BE2C (cell line): ENCODE measurements at regions not wholly inside any gene's neighbourhood (a gene's known extent, or its start where the extent isn't known, plus 50 kb on each side); places are given as distances from the start of the nearest gene placed in this dataset.

ENCODE experiments used
- DNase-seq: peaks from one replicate; pipeline ENCODE4 v3.0.0-alpha.2; 2020
- H3K27me3 ChIP-seq: fragments of 250-450 bp; sonication (Bioruptor Pico); 2 replicates; pipeline ENCODE4 v1.5.1; 2020; ENCODE audit warnings: mild to moderate bottlenecking
- H3K36me3 ChIP-seq: fragments of 250-450 bp; sonication (Bioruptor Pico); 2 replicates; pipeline ENCODE4 v1.5.1; 2020; ENCODE audit warnings: mild to moderate bottlenecking
- H3K4me1 ChIP-seq: fragments of 250-450 bp; sonication (Bioruptor Pico); 2 replicates; pipeline ENCODE4 v1.5.1; 2020
- H3K4me3 ChIP-seq: 2 replicates; pipeline ENCODE4 v1.5.1; 2011; ENCODE audit warnings: low read depth, low read length
- H3K9me3 ChIP-seq: fragments of 250-450 bp; sonication (Bioruptor Pico); 2 replicates; pipeline ENCODE4 v1.5.1; 2020
- CTCF ChIP-seq: IDR thresholded peaks from 2 replicates; pipeline ENCODE4 v1.5.1; 2012; ENCODE audit warnings: mild to moderate bottlenecking, low read depth, low read length

DNA sequence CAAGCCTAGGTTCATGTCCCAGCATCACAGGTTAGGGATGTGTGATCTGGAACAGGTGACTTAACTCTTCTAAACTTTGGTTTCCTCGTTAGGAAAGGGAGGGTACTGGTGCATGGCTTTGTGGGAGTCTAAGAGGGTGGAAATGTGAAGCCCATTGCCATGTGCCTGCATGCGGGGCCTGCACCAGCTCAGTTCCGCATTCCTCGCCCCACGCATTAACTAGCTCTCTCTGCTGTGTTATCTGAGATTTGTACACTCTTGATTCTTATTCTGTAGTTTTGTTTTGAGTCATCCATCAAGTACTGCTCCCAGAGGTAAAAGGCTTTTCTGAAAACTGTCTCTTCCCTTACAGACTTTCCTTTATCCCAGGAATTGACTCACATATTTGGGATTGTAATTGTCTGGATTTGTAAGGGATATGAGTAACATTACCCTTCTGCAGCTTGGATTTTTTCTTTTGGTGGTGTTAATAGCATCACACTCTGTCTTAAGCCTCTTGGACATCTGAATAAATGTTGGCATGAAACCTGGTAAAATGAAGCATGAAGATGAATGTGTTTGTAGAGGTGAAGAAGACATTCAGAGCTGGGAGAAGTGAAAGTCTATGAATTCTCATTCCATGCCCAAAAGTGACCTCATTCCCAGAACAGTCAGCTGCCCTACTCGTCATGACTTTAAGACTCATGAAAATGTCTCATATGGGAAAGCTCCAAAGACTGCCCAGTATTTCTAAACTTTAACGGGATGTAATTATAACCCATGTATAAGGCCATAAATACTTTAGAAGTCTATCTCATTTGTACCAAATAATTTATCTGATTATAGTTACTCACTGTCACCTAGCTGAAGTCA, 357.3 kb downstream of the FOXA2 start:
- no peaks in the 10 kb centered on the region for H3K27me3 ChIP-seq
- no peak for TF ChIP-seq CTCF
- no peaks in the 10 kb centered on the region for H3K9me3 ChIP-seq
- no peak overlapping the region for H3K4me3 ChIP-seq
- no peaks in the 10 kb centered on the region for H3K36me3 ChIP-seq
- DNase-seq: no peak
- no peaks in the 10 kb centered on the region for H3K4me1 ChIP-seq

DNA sequence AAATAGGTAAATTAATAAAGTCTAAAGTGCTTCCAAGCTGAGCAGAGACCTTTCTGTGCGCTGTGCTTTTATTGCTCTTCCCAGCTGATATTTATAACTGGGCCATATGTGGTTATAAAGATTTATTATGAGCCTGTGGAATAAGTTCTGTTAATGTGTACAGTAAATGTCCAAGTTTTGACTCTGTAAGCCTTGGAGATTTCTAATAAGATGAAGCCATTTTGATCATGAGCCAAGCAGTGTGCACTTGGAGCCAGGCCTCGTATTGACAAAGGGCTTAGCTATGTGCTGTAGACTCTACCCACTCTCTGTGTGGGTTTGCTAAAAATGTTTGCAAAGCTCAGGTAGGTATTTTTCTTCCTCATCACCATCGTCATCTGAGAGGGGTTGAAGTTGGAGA, 361.1 kb downstream of the FOXA2 start:
- TF ChIP-seq CTCF: no peak
- Histone ChIP-seq H3K4me1 (no peaks in the 10 kb centered on the region), H3K9me3 (no peaks in the 10 kb centered on the region), H3K4me3 (no peak overlapping the region), H3K27me3 (no peaks in the 10 kb centered on the region), H3K36me3 (no peaks in the 10 kb centered on the region)
- DNase-seq: no peak

- Histone ChIP-seq H3K4me3 (no peak overlapping the region), H3K9me3 (no peaks in the 10 kb centered on the region), H3K4me1 (no peaks in the 10 kb centered on the region), H3K27me3 (no peaks in the 10 kb centered on the region), H3K36me3 (no peaks in the 10 kb centered on the region)
- no peak for TF ChIP-seq CTCF
- no peak for DNase-seq
Observed at GRCh38 chr20:22217712-22218352, 366.5 kb downstream of the FOXA2 start.

DNA sequence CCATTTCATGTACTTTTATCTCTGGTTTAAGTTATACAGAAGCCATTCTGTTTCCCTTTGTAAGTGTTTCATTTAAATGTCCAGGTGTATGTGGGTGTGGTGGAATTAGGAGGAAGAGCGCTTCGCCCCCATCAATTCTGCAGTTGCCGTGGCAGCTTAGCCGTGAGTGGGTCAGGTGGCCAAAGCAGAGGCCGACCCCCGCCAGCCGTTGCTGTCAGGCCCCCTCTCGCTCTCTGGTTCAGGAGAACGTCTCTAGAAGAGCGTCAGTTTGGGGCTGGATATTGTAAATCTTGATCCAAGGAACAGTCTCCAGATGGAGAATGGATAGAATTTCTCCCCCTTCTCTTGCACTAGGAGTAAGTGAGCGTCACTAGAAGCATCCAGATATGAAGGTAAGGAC, 367.4 kb downstream of the FOXA2 start:
- no peaks in the 10 kb centered on the region for H3K9me3 ChIP-seq
- no peak for DNase-seq
- TF ChIP-seq CTCF: no peak
- no peaks in the 10 kb centered on the region for H3K27me3 ChIP-seq
- H3K4me1 ChIP-seq: no peaks in the 10 kb centered on the region
- H3K4me3 ChIP-seq: no peak overlapping the region
- H3K36me3 ChIP-seq: no peaks in the 10 kb centered on the region

GRCh38 chr20:22214296-22214695, 370.1 kb downstream of the FOXA2 start:
- DNase-seq: no peak
- no peaks in the 10 kb centered on the region for H3K4me1 ChIP-seq
- TF ChIP-seq CTCF: no peak
- H3K9me3 ChIP-seq: no peaks in the 10 kb centered on the region
- no peaks in the 10 kb centered on the region for H3K36me3 ChIP-seq
- no peak overlapping the region for H3K4me3 ChIP-seq
- no peaks in the 10 kb centered on the region for H3K27me3 ChIP-seq

DNA sequence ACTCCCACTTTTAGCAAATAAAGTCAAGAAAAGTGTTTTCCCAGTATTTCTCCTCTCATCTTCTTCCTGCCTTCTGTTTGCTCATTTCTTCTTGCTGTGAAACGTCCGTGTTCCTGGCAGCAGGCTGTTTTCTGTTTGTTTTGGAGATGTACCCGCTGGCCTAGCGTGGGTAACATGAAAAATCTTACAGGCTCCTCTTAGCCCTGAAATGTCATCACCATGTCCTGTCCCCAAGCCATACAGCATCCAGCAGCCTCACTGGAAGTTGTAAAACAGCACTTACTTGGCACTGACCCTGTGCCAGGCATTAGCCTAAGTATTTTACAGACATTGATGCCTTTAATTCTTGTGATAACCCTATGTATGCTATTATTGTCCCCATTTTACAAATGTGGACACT, 371.1 kb downstream of the FOXA2 start:
- Histone ChIP-seq H3K4me3 (no peak overlapping the region), H3K9me3 (no peaks in the 10 kb centered on the region), H3K27me3 (no peaks in the 10 kb centered on the region), H3K4me1 (no peaks in the 10 kb centered on the region), H3K36me3 (no peaks in the 10 kb centered on the region)
- TF ChIP-seq CTCF: no peak
- no peak for DNase-seq
